ENCODE measurements at regions not wholly inside any gene's neighbourhood (a gene's known extent, or its start where the extent isn't known, plus 50 kb on each side); places are given as distances from the start of the nearest gene placed in this dataset.

GRCh38 chr10:8511026-8511425, 456.5 kb downstream of the GATA3 start:
- intact Hi-C loops (cut with DNase I, micrococcal nuclease) = no loop called here
- Histone ChIP-seq H3K27ac (ENCODE audit: low read depth in 1 of 2, low read length in 2 of 2) (no peak overlapping the region), H3K4me1 (ENCODE audit: insufficient read depth, low read length) (no peaks in the 10 kb centered on the region), H3K36me3 (ENCODE audit: insufficient read depth, low read length) (no peaks in the 10 kb centered on the region), H3K9me3 (ENCODE audit: control insufficient read depth in 1 of 2, insufficient read depth in 1 of 2, low read length in 2 of 2) (peaks cover 0 to 6% of the 10 kb centered on the region in 2 experiments), H3K4me3 (ENCODE audit: low read length) (no peak overlapping the region), H3K27me3 (ENCODE audit: control insufficient read depth in 1 of 2, insufficient read depth in 2 of 2, low read length in 2 of 2) (peaks cover 0 to 6% of the 10 kb centered on the region in 2 experiments)
- ChIA-PET POLR2A (no interaction called here), CTCF (no interaction called here)
- Mint-ChIP-seq H3K4me3 (no peak overlapping the region), H3K27me3 (peaks cover 18% of the 10 kb centered on the region), H3K9me3 (no peaks in the 10 kb centered on the region), H3K36me3 (ENCODE audit: low read depth) (no peaks in the 10 kb centered on the region), H3K4me1 (ENCODE audit: low read depth) (no peaks in the 10 kb centered on the region), H3K27ac (no peak overlapping the region)
- ATAC-seq (ENCODE audit: poor library complexity) = no peak
- no peak for DNase-seq
- TF ChIP-seq CTCF (IDR thresholded peaks at IDR 0.05) = no peak

- no peak overlapping the region for H3K4me3 ChIP-seq (ENCODE audit: low read length)
- ChIA-PET CTCF (interaction anchor here (0.6 kb wide), 1 partner anchor 32 kb away, joined by 4 read pairs; no protein-coding TSS in a partner anchor), POLR2A (no interaction called here)
- intact Hi-C loops (cut with DNase I, micrococcal nuclease) = no loop called here
- no peaks in the 10 kb centered on the region for H3K36me3 ChIP-seq (ENCODE audit: insufficient read depth, low read length)
- H3K4me1 ChIP-seq (ENCODE audit: insufficient read depth, low read length) = no peaks in the 10 kb centered on the region
- Mint-ChIP-seq H3K27ac (no peak overlapping the region), H3K27me3 (peaks cover 15% of the 10 kb centered on the region), H3K4me3 (no peak overlapping the region), H3K36me3 (ENCODE audit: low read depth) (no peaks in the 10 kb centered on the region), H3K9me3 (no peaks in the 10 kb centered on the region), H3K4me1 (ENCODE audit: low read depth) (no peaks in the 10 kb centered on the region)
- H3K27ac ChIP-seq (ENCODE audit: low read depth in 1 of 2, low read length in 2 of 2) = no peak overlapping the region
- TF ChIP-seq CTCF (IDR thresholded peaks at IDR 0.05) = no peak
- peaks cover 0 to 6% of the 10 kb centered on the region in 2 experiments for H3K9me3 ChIP-seq (ENCODE audit: control insufficient read depth in 1 of 2, insufficient read depth in 1 of 2, low read length in 2 of 2)
- DNase-seq (peak in 1 of 14 experiments; percentile 6), ATAC-seq (ENCODE audit: poor library complexity) (no peak)
- peaks cover 0 to 5% of the 10 kb centered on the region in 2 experiments for H3K27me3 ChIP-seq (ENCODE audit: control insufficient read depth in 1 of 2, insufficient read depth in 2 of 2, low read length in 2 of 2)
Measured at GRCh38 chr10:8513155-8514147, 459.0 kb downstream of the GATA3 start.

- H3K27ac Mint-ChIP-seq = no peak overlapping the region
- no peaks in the 10 kb centered on the region for H3K4me1 ChIP-seq (ENCODE audit: insufficient read depth, low read length)
- no peak overlapping the region for H3K27ac ChIP-seq (ENCODE audit: low read depth in 1 of 2, low read length in 2 of 2)
- H3K36me3 ChIP-seq (ENCODE audit: insufficient read depth, low read length) = no peaks in the 10 kb centered on the region
- H3K9me3 ChIP-seq (ENCODE audit: control insufficient read depth in 1 of 2, insufficient read depth in 1 of 2, low read length in 2 of 2) = no peaks in the 10 kb centered on the region
- DNase-seq = no peak
- H3K4me1 Mint-ChIP-seq (ENCODE audit: low read depth) = no peaks in the 10 kb centered on the region
- no peaks in the 10 kb centered on the region for H3K27me3 ChIP-seq (ENCODE audit: control insufficient read depth in 1 of 2, insufficient read depth in 2 of 2, low read length in 2 of 2)
- no peak for ATAC-seq (ENCODE audit: poor library complexity)
- H3K4me3 ChIP-seq (ENCODE audit: low read length) = no peak overlapping the region
- ChIA-PET CTCF (no interaction called here), POLR2A (no interaction called here)
- no peak overlapping the region for H3K4me3 Mint-ChIP-seq
- no peaks in the 10 kb centered on the region for H3K36me3 Mint-ChIP-seq (ENCODE audit: low read depth)
- intact Hi-C loops (cut with DNase I, micrococcal nuclease) = no loop called here
- no peak for TF ChIP-seq CTCF (IDR thresholded peaks at IDR 0.05)
- H3K27me3 Mint-ChIP-seq = peaks cover 6% of the 10 kb centered on the region
- peaks cover 3% of the 10 kb centered on the region for H3K9me3 Mint-ChIP-seq
Measured at GRCh38 chr10:8520382-8520781, 465.9 kb downstream of the GATA3 start.

Data from CD4-positive, alpha-beta T cell (primary cell).